H1 (cell line): ENCODE measurements at regions not wholly inside any gene's neighbourhood (a gene's known extent, or its start where the extent isn't known, plus 50 kb on each side); places are given as distances from the start of the nearest gene placed in this dataset.

ENCODE experiments used
- CTCF ChIA-PET: fragments of 300-600 bp; sonication (Branson Sonifier 250); formaldehyde crosslinking; loops from one replicate; lab custom pipeline; 2021; ENCODE audit not compliant: partially characterized antibody; lab: Charles Lee
- POLR2A ChIA-PET: fragments of 300-600 bp; sonication (Branson Sonifier 250); formaldehyde crosslinking; loops from one replicate; lab custom pipeline; 2021; ENCODE audit warnings: inconsistent platforms; ENCODE audit not compliant: partially characterized antibody; lab: Charles Lee
- DNase-seq, 2 experiments: peaks; one replicate each; pipeline versions ENCODE4 v3.0.0 to v3.0.0-alpha.2; 2010 to 2022; ENCODE audit warnings: low spot score in 2 of 2, low read depth in 1 of 2, mixed read lengths in 1 of 2
- FAIRE-seq: peaks from 2 replicates; lab custom pipeline; 2011; peaks lifted over from hg19 to GRCh38; lab: Jason Lieb, UNC
- H2AFZ ChIP-seq: 2 replicates; pipeline ENCODE4 v1.8.1; 2012; ENCODE audit warnings: low read length, inconsistent platforms
- H2AK5ac ChIP-seq: 2 replicates; pipeline ENCODE4 v1.6.1; 2013; ENCODE audit warnings: low read depth, low read length
- H2BK120ac ChIP-seq: replicated peaks from 2 replicates; pipeline ENCODE3; 2013; ENCODE audit warnings: low read depth, low read length, inconsistent platforms
- H2BK12ac ChIP-seq: 2 replicates; pipeline ENCODE4 v1.6.1; 2013; ENCODE audit warnings: low read depth, low read length
- H2BK15ac ChIP-seq: 2 replicates; pipeline ENCODE4 v1.6.1; 2013; ENCODE audit warnings: low read length
- H2BK20ac ChIP-seq: 2 replicates; pipeline ENCODE4 v1.6.1; 2013; ENCODE audit warnings: low read length
- H2BK5ac ChIP-seq: 2 replicates; pipeline ENCODE4 v1.6.1; 2013; ENCODE audit warnings: low read depth, low read length
- H3K14ac ChIP-seq: 2 replicates; pipeline ENCODE4 v1.6.1; 2013; ENCODE audit warnings: inconsistent platforms; ENCODE audit not compliant: insufficient read length
- H3K18ac ChIP-seq: 2 replicates; pipeline ENCODE4 v1.6.1; 2013; ENCODE audit warnings: low read length; ENCODE audit errors: extremely low read depth
- H3K23ac ChIP-seq: 2 replicates; pipeline ENCODE4 v1.6.1; 2013; ENCODE audit warnings: inconsistent platforms; ENCODE audit not compliant: insufficient read length
- H3K23me2 ChIP-seq: 2 replicates; pipeline ENCODE4 v1.6.1; 2013; ENCODE audit warnings: low read depth, low read length
- H3K27ac ChIP-seq: 2 replicates; pipeline ENCODE4 v1.6.1; 2011; ENCODE audit warnings: low read depth, low read length, inconsistent platforms
- H3K27me3 ChIP-seq, 4 experiments: replicated peaks in 1 of 4; 1 replicate in 1 of 4; 2 replicates in 3 of 4; pipeline versions ENCODE4 v1.6.1 to v1.8.1; 2011 to 2013; ENCODE audit warnings: low read length in 3 of 4, mild to moderate bottlenecking in 3 of 4, inconsistent platforms in 2 of 4, mixed read lengths in 2 of 4, moderate library complexity in 1 of 4; ENCODE audit not compliant: control insufficient read depth in 3 of 4, insufficient read depth in 3 of 4; ENCODE audit errors: extremely low read depth in 1 of 4
- H3K36me3 ChIP-seq, 4 experiments: 2 replicates each; pipeline versions ENCODE4 v1.6.1 to v1.8.1; 2011 to 2013; ENCODE audit warnings: mild to moderate bottlenecking in 4 of 4, low read length in 3 of 4, moderate library complexity in 2 of 4, control low read depth in 1 of 4, inconsistent platforms in 1 of 4; ENCODE audit not compliant: insufficient read depth in 4 of 4, control insufficient read depth in 2 of 4
- H3K4ac ChIP-seq: replicated peaks from 2 replicates; pipeline ENCODE3; 2013; ENCODE audit warnings: low read length, low read depth, mixed read lengths, inconsistent platforms; ENCODE audit not compliant: insufficient read length
- H3K4me1 ChIP-seq, 4 experiments: replicated peaks in 1 of 4; 1 replicate in 1 of 4; 2 replicates in 3 of 4; pipeline versions ENCODE4 v1.6.1 to v1.8.1; 2011 to 2013; ENCODE audit warnings: low read length in 3 of 4, inconsistent platforms in 2 of 4, mixed read lengths in 1 of 4; ENCODE audit not compliant: insufficient read depth in 4 of 4, control insufficient read depth in 3 of 4
- H3K4me2 ChIP-seq, 2 experiments: 2 replicates each; pipeline versions ENCODE4 v1.6.1 to v1.8.1; 2011 to 2013; ENCODE audit warnings: low read depth in 2 of 2, low read length in 2 of 2, control low read depth in 1 of 2, inconsistent platforms in 1 of 2, mild to moderate bottlenecking in 1 of 2; ENCODE audit not compliant: insufficient read depth in 1 of 2
- H3K4me3 ChIP-seq, 4 experiments: fragments of 200-600, 300-600 bp in 1 of 4; sonication (generic), shearing (Covaris generic), sonication (Bioruptor Twin) in 1 of 4; 2 replicates each; pipeline versions ENCODE4 v1.5.1 to v1.8.1; 2011 to 2016; ENCODE audit warnings: low read length in 4 of 4, low read depth in 3 of 4, control low read depth in 2 of 4, inconsistent platforms in 2 of 4, mild to moderate bottlenecking in 2 of 4, mixed read lengths in 1 of 4, moderate library complexity in 1 of 4; ENCODE audit not compliant: insufficient read depth in 2 of 4; ENCODE audit errors: extremely low read depth in 1 of 4
- H3K56ac ChIP-seq: replicated peaks from 2 replicates; pipeline ENCODE3; 2013; ENCODE audit warnings: low read depth, mild to moderate bottlenecking, mixed read lengths, low read length, inconsistent platforms; ENCODE audit not compliant: insufficient read length
- H3K79me1 ChIP-seq: 2 replicates; pipeline ENCODE4 v1.6.1; 2013; ENCODE audit warnings: low read depth, low read length, control low read depth
- H3K79me2 ChIP-seq, 2 experiments: 2 replicates each; pipeline versions ENCODE4 v1.6.1 to v1.8.1; 2012 to 2013; ENCODE audit warnings: low read length in 2 of 2, mild to moderate bottlenecking in 2 of 2, inconsistent platforms in 1 of 2; ENCODE audit not compliant: insufficient read depth in 2 of 2, control insufficient read depth in 1 of 2
- H3K9ac ChIP-seq, 4 experiments: replicated peaks in 1 of 4; 1 replicate in 1 of 4; 2 replicates in 3 of 4; pipeline versions ENCODE4 v1.6.1 to v1.8.1; 2011 to 2013; ENCODE audit warnings: low read depth in 3 of 4, low read length in 3 of 4, control low read depth in 2 of 4, mild to moderate bottlenecking in 2 of 4, moderate library complexity in 2 of 4, inconsistent platforms in 1 of 4; ENCODE audit errors: extremely low read depth in 1 of 4
- H3K9me3 ChIP-seq, 2 experiments: 2 replicates each; pipeline versions ENCODE4 v1.6.1 to v1.8.1; 2012 to 2013; ENCODE audit warnings: mild to moderate bottlenecking in 2 of 2, moderate library complexity in 2 of 2, control low read depth in 1 of 2, inconsistent platforms in 1 of 2, low read depth in 1 of 2, low read length in 1 of 2, mixed read lengths in 1 of 2; ENCODE audit not compliant: insufficient read depth in 2 of 2
- H4K20me1 ChIP-seq, 2 experiments: replicated peaks in 1 of 2; 2 replicates each; pipeline versions ENCODE3 to v1.8.1; 2011 to 2013; ENCODE audit warnings: inconsistent platforms in 2 of 2, low read length in 2 of 2, mild to moderate bottlenecking in 1 of 2; ENCODE audit not compliant: insufficient read depth in 2 of 2, control insufficient read depth in 1 of 2
- H4K5ac ChIP-seq: 2 replicates; pipeline ENCODE4 v1.6.1; 2013; ENCODE audit warnings: low read length, low read depth, mixed read lengths, inconsistent platforms; ENCODE audit not compliant: insufficient read length
- H4K8ac ChIP-seq: 2 replicates; pipeline ENCODE4 v1.8.0; 2013; ENCODE audit warnings: mild to moderate bottlenecking, moderate library complexity, low read length, inconsistent platforms; ENCODE audit not compliant: insufficient read depth; ENCODE audit errors: extremely low read depth
- H4K91ac ChIP-seq: replicated peaks from 2 replicates; pipeline ENCODE3; 2013; ENCODE audit warnings: low read length, mixed read lengths, inconsistent platforms; ENCODE audit not compliant: insufficient read length
- ATF3 ChIP-seq: IDR thresholded peaks from 2 replicates; pipeline ENCODE4 v1.6.1; 2011; ENCODE audit warnings: low read depth, mild to moderate bottlenecking, low read length; ENCODE audit not compliant: insufficient read depth
- BACH1 ChIP-seq: IDR thresholded peaks from 2 replicates; pipeline ENCODE4 v1.6.1; 2012; ENCODE audit warnings: low read length, improper control_type of control experiment
- CHD1 ChIP-seq: IDR thresholded peaks from 2 replicates; pipeline ENCODE4 v1.6.1; 2012; ENCODE audit warnings: low read depth, low read length, improper control_type of control experiment
- GTF2F1 ChIP-seq: IDR thresholded peaks from 2 replicates; pipeline ENCODE4 v1.6.1; 2012; ENCODE audit warnings: low read depth, low read length, improper control_type of control experiment, borderline replicate concordance
- HDAC2 ChIP-seq, 2 experiments: fragments of 300-600 bp in 1 of 2; sonication (generic) in 1 of 2; IDR thresholded peaks; 2 replicates each; pipeline ENCODE4 v1.6.1; 2011 to 2012; ENCODE audit warnings: low read depth in 2 of 2, low read length in 2 of 2, mild to moderate bottlenecking in 2 of 2, moderate library complexity in 2 of 2, borderline replicate concordance in 1 of 2, inconsistent platforms in 1 of 2
- KDM1A ChIP-seq: fragments of 200-600, 300-600 bp; sonication (generic); IDR thresholded peaks from 2 replicates; pipeline ENCODE4 v1.7.1; 2016; ENCODE audit warnings: mild to moderate bottlenecking, low read length, borderline replicate concordance
- RAD21 ChIP-seq, 2 experiments: IDR thresholded peaks in 1 of 2; conservative IDR thresholded peaks in 1 of 2; 2 replicates each; pipeline ENCODE4 v1.6.1; 2011; ENCODE audit warnings: low read depth in 2 of 2, low read length in 2 of 2, improper control_type of control experiment in 1 of 2, inconsistent platforms in 1 of 2, mild to moderate bottlenecking in 1 of 2, moderate library complexity in 1 of 2
- SAP30 ChIP-seq: fragments of 300-600 bp; sonication (generic); IDR thresholded peaks from 2 replicates; pipeline ENCODE4 v1.7.1; 2012; ENCODE audit warnings: low read length, moderate library complexity, mild to moderate bottlenecking, inconsistent platforms; ENCODE audit not compliant: insufficient read depth, insufficient replicate concordance
- SP4 ChIP-seq: IDR thresholded peaks from 2 replicates; pipeline ENCODE4 v1.6.1; 2012; ENCODE audit warnings: low read length, inconsistent platforms
- WGBS, 2 experiments: shearing (Covaris generic) in 1 of 2; methylation state at CpG; one replicate each; pipeline versions ENCODE4 v1.1.6 to v1.1.7; 2013 to 2015; ENCODE audit warnings: low lambda C conversion rate in 2 of 2, mixed read lengths in 2 of 2, inconsistent platforms in 1 of 2, low coverage in 1 of 2, missing lambda C conversion rate in 1 of 2; ENCODE audit not compliant: insufficient replicate concordance in 2 of 2, insufficient coverage in 1 of 2, insufficient read length in 1 of 2; ENCODE audit errors: extremely low coverage in 1 of 2, missing lambda C conversion rate in 1 of 2; 5-methylcytosine and 5-hydroxymethylcytosine counted together
- TF ChIP-seq, protein P1 (sequence below): IDR thresholded peaks from 2 replicates; pipeline ENCODE4 v1.6.1; 2012; ENCODE audit warnings: inconsistent platforms
- TF ChIP-seq, protein P2 (sequence below): IDR thresholded peaks from 2 replicates; pipeline ENCODE4 v1.6.1; 2011; ENCODE audit warnings: low read length, improper control_type of control experiment

DNA sequence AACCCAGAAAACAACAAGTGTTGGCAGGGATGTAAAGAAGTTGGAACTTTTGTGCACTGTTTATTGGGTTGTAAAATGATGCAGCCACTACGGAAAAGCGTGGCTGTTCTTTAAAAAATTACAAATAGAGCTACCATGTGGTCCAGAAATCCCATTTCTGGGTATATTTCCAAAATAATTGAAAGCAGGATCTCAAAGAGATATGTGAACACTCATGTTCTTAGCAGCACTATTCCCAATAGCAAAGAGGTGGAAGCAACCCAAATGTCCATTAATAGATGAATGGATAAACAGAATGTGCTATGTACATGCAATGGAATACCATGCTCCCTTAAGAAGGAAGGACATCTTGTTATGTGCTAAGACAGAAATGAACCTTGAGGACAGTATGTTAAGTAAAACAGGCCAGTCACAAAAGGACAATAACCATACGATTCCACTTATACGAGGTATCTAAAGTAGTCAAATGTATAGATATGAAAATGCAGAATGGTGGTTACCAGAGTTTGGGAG is 249.5 kb downstream of the PHLDA1 start:
- Histone ChIP-seq H3K9me3 (peaks cover 0 to 2% of the 10 kb centered on the region in 2 experiments; a peak in 1 of 4 replicates), H3K14ac (no peak overlapping the region), H4K5ac (no peak overlapping the region), H3K27ac (no peak overlapping the region), H2AK5ac (no peak overlapping the region), H3K27me3 (no peaks in the 10 kb centered on the region; a peak in 1 of 7 replicates), H3K9ac (no peak overlapping the region), H3K23me2 (no peaks in the 10 kb centered on the region), H3K4me3 (no peak overlapping the region), H2BK15ac (no peak overlapping the region), H3K79me2 (no peaks in the 10 kb centered on the region), H3K79me1 (no peaks in the 10 kb centered on the region), H2BK120ac (no peak overlapping the region), H3K23ac (no peak overlapping the region), H4K8ac (no peak overlapping the region), H3K4me2 (no peak overlapping the region), H3K18ac (no peak overlapping the region), H4K20me1 (no peaks in the 10 kb centered on the region), H2AFZ (no peak overlapping the region), H4K91ac (no peak overlapping the region), H2BK20ac (no peak overlapping the region), H3K4me1 (no peaks in the 10 kb centered on the region), H3K36me3 (no peaks in the 10 kb centered on the region), H2BK5ac (no peak overlapping the region), H3K56ac (no peak overlapping the region), H2BK12ac (no peak overlapping the region), H3K4ac (no peak overlapping the region)
- POLR2A ChIA-PET, result no interaction called here
- DNase-seq (no peak), FAIRE-seq (no peak)
- CTCF ChIA-PET, result no interaction called here
- 77% methylated on average over 4 of the region's 4 CpGs; no CpG with 5 or more reads in 1 of the 2 experiments for WGBS, 2 experiments
- TF ChIP-seq SP4, result no peak
- no peak for TF ChIP-seq HDAC2 (IDR thresholded peaks at IDR 0.05; ENCODE audit: borderline replicate concordance in 1 of 2, low read depth in 2 of 2, low read length in 2 of 2)
- no peak for TF ChIP-seq KDM1A
- TF ChIP-seq, protein P1, sequence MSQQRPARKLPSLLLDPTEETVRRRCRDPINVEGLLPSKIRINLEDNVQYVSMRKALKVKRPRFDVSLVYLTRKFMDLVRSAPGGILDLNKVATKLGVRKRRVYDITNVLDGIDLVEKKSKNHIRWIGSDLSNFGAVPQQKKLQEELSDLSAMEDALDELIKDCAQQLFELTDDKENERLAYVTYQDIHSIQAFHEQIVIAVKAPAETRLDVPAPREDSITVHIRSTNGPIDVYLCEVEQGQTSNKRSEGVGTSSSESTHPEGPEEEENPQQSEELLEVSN, result no peak
- no peak for TF ChIP-seq BACH1
- no peak for TF ChIP-seq RAD21 (IDR thresholded peaks at IDR 0.05 in 1 of 2, conservative IDR thresholded peaks at IDR 0.05 in 1 of 2; ENCODE audit: low read depth in 2 of 2, low read length in 2 of 2)
- no peak for TF ChIP-seq GTF2F1
- TF ChIP-seq CHD1, result no peak
- TF ChIP-seq ATF3, result no peak
- no peak for TF ChIP-seq SAP30
- TF ChIP-seq, protein P2, sequence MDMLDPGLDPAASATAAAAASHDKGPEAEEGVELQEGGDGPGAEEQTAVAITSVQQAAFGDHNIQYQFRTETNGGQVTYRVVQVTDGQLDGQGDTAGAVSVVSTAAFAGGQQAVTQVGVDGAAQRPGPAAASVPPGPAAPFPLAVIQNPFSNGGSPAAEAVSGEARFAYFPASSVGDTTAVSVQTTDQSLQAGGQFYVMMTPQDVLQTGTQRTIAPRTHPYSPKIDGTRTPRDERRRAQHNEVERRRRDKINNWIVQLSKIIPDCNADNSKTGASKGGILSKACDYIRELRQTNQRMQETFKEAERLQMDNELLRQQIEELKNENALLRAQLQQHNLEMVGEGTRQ, result no peak
